ENCODE measurements at regions not wholly inside any gene's neighbourhood (a gene's known extent, or its start where the extent isn't known, plus 50 kb on each side); places are given as distances from the start of the nearest gene placed in this dataset.

DNA sequence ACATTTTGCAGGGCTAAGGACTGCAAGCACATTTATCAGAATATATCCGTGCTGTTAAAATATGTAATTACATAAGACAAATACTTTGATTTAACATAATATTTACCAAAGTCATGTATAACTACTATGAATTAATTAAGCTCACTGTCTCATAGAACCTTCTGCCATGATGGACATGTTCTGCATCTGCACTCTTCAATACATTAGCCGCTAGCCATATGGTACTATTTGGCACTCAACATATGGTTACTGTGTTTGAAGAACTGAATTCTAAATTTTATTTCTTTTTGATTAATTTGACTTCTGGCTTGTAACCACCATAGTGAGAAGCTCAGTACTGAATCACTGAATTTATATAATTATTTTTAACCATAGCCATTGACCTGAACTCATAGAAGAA lies 427.0 kb upstream of the TRAM1L1 start:
- Histone ChIP-seq H3K27ac (no peak overlapping the region), H3K27me3 (no peaks in the 10 kb centered on the region), H3K4me3 (no peak overlapping the region), H3K4me1 (no peaks in the 10 kb centered on the region), H3K9me3 (no peaks in the 10 kb centered on the region), H3K36me3 (no peaks in the 10 kb centered on the region)
- WGBS, 2 donors (ENCODE audit: low coverage in 1 of 2): 72 to 75% methylated on average over 2 of the region's 2 CpGs
- no peak for ATAC-seq
- TF ChIP-seq CTCF (IDR thresholded peaks at IDR 0.05) (no peak), EP300 (IDR thresholded peaks at IDR 0.05) (no peak), POLR2A (IDR thresholded peaks at IDR 0.05) (no peak), POLR2AphosphoS5 (IDR thresholded peaks at IDR 0.05) (no peak)

GRCh38 chr4:117514391-117515175 lies 429.2 kb upstream of the TRAM1L1 start:
- Histone ChIP-seq H3K27me3 (no peaks in the 10 kb centered on the region), H3K36me3 (no peaks in the 10 kb centered on the region), H3K4me3 (no peak overlapping the region), H3K4me1 (no peaks in the 10 kb centered on the region), H3K9me3 (peaks cover 0 to 8% (median 0%) of the 10 kb centered on the region in 3 donors), H3K27ac (no peak overlapping the region)
- no peak for TF ChIP-seq EP300 (IDR thresholded peaks at IDR 0.05)
- no peak for ATAC-seq

DNA sequence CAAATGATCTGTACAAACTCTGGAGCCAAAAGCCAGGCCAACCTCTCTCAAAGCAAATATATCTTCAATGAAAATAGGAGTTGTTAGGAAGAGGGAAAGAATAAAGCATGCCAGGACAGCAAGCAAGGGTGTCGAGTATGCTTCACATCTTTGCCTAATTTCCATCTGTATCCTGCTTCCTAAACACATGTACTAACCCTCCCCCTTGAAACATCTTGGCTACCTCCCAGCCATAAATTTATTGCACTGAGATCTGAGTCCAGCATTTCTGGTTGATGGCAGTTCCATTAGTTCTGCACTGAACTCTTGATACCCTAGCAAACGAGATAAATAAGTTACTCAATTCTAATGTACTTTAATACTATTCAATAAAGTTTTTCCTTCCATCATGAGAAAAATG lies 430.5 kb upstream of the TRAM1L1 start:
- WGBS, 2 donors (ENCODE audit: low coverage in 1 of 2): 20 to 23% methylated on average over 2 of the region's 2 CpGs
- H3K9me3 ChIP-seq: peaks cover 0 to 8% (median 0%) of the 10 kb centered on the region in 3 donors
- H3K27ac ChIP-seq: no peak overlapping the region
- no peaks in the 10 kb centered on the region for H3K27me3 ChIP-seq
- no peaks in the 10 kb centered on the region for H3K36me3 ChIP-seq
- H3K4me3 ChIP-seq: no peak overlapping the region
- TF ChIP-seq POLR2AphosphoS5 (IDR thresholded peaks at IDR 0.05) (no peak), CTCF (IDR thresholded peaks at IDR 0.05) (no peak), POLR2A (IDR thresholded peaks at IDR 0.05) (no peak), EP300 (IDR thresholded peaks at IDR 0.05) (no peak)
- no peak for ATAC-seq
- no peaks in the 10 kb centered on the region for H3K4me1 ChIP-seq

GRCh38 chr4:117527601-117528000 lies 442.2 kb upstream of the TRAM1L1 start:
- no peak for TF ChIP-seq POLR2AphosphoS5 (IDR thresholded peaks at IDR 0.05)
- TF ChIP-seq CTCF (IDR thresholded peaks at IDR 0.05): no peak
- TF ChIP-seq EP300 (IDR thresholded peaks at IDR 0.05): no peak
- no peak for TF ChIP-seq POLR2A (IDR thresholded peaks at IDR 0.05)
- Histone ChIP-seq H3K9me3 (no peaks in the 10 kb centered on the region), H3K4me1 (no peaks in the 10 kb centered on the region), H3K36me3 (no peaks in the 10 kb centered on the region), H3K27ac (no peak overlapping the region), H3K4me3 (no peak overlapping the region), H3K27me3 (no peaks in the 10 kb centered on the region)
- WGBS, 2 donors (ENCODE audit: low coverage in 1 of 2): 38 to 41% methylated on average over 1 of the region's 1 CpG
- ATAC-seq: no peak

- TF ChIP-seq POLR2AphosphoS5 (IDR thresholded peaks at IDR 0.05): no peak
- no peak for TF ChIP-seq CTCF (IDR thresholded peaks at IDR 0.05)
- no peak for TF ChIP-seq POLR2A (IDR thresholded peaks at IDR 0.05)
- no peak for TF ChIP-seq EP300 (IDR thresholded peaks at IDR 0.05)
- H3K36me3 ChIP-seq: no peaks in the 10 kb centered on the region
- H3K9me3 ChIP-seq: no peaks in the 10 kb centered on the region
- H3K4me1 ChIP-seq: no peaks in the 10 kb centered on the region
- 34 to 37% methylated on average over 3 of the region's 3 CpGs for WGBS, 2 donors (ENCODE audit: low coverage in 1 of 2)
- H3K27me3 ChIP-seq: no peaks in the 10 kb centered on the region
- no peak overlapping the region for H3K27ac ChIP-seq
- H3K4me3 ChIP-seq: no peak overlapping the region
- no peak for ATAC-seq
Measured at GRCh38 chr4:117529401-117529800, 444.0 kb upstream of the TRAM1L1 start.

Measured in gastroesophageal sphincter (tissue), 4 donors.